Upper lobe of left lung (tissue), 4 donors: ENCODE measurements at regions not wholly inside any gene's neighbourhood (a gene's known extent, or its start where the extent isn't known, plus 50 kb on each side); places are given as distances from the start of the nearest gene placed in this dataset.

Source experiments
- CTCF ChIP-seq, 6 experiments: fragments of 450-650 bp in 4 of 6; fragments of 200-600 bp in 2 of 6; sonication (generic) in 2 of 6; IDR thresholded peaks; one replicate each; pipeline ENCODE4 v1.5.1; 2016 to 2019; ENCODE audit warnings: antibody characterized with exemption in 6 of 6
- POLR2A ChIP-seq, 4 donors: fragments of 450-650 bp; IDR thresholded peaks; one replicate each; pipeline ENCODE4 v1.5.1; 2016 to 2017; ENCODE audit warnings: antibody characterized with exemption in 4 of 4, mild to moderate bottlenecking in 2 of 4
- POLR2AphosphoS5 ChIP-seq, 2 donors: sonication (generic); formaldehyde crosslinking; IDR thresholded peaks; one replicate each; pipeline ENCODE4 v1.5.1; 2017; ENCODE audit warnings: antibody characterized with exemption in 2 of 2

GRCh38 chr18:6633310-6633709 is 96.2 kb upstream of the ARHGAP28 start:
- TF ChIP-seq POLR2AphosphoS5 (IDR thresholded peaks at IDR 0.05) (peak in 1 of 2 donors; percentile 19), CTCF (IDR thresholded peaks at IDR 0.05) (no peak), POLR2A (IDR thresholded peaks at IDR 0.05) (no peak)
